OCI-LY1 (cell line): ENCODE measurements at regions not wholly inside any gene's neighbourhood (a gene's known extent, or its start where the extent isn't known, plus 50 kb on each side); places are given as distances from the start of the nearest gene placed in this dataset.

Experiments
- H2AFZ ChIP-seq: fragments of 200-600 bp; sonication (generic), shearing (Covaris generic); 2 replicates; pipeline ENCODE4 v1.6.0; 2014; ENCODE audit warnings: antibody characterized with exemption, mild to moderate bottlenecking, low read length
- H3F3A ChIP-seq: fragments of 200-600 bp; sonication (generic), shearing (Covaris generic); 2 replicates; pipeline ENCODE4 v1.6.0; 2014; ENCODE audit warnings: mild to moderate bottlenecking, antibody characterized with exemption, low read length, moderate library complexity; ENCODE audit not compliant: insufficient read depth
- H3K27ac ChIP-seq: fragments of 200-600 bp; sonication (generic); 2 replicates; pipeline ENCODE4 v1.5.1; 2014; ENCODE audit warnings: low read length, mixed run types, mild to moderate bottlenecking, low read depth; ENCODE audit not compliant: poor library complexity, severe bottlenecking
- H3K27me3 ChIP-seq: fragments of 200-600 bp; sonication (generic); 2 replicates; pipeline ENCODE4 v1.6.0; 2014; ENCODE audit warnings: antibody characterized with exemption, mild to moderate bottlenecking, low read length, moderate library complexity; ENCODE audit not compliant: insufficient read depth
- H3K36me3 ChIP-seq: fragments of 200-600 bp; sonication (generic); 2 replicates; pipeline ENCODE4 v1.6.1; 2014; ENCODE audit warnings: mild to moderate bottlenecking, antibody characterized with exemption, low read length, moderate library complexity, mixed read lengths; ENCODE audit not compliant: insufficient read depth
- H3K4me1 ChIP-seq: fragments of 200-600 bp; sonication (generic); 2 replicates; pipeline ENCODE4 v1.5.1; 2014; ENCODE audit warnings: mild to moderate bottlenecking, low read length, moderate library complexity; ENCODE audit not compliant: insufficient read depth, severe bottlenecking
- H3K4me2 ChIP-seq: fragments of 200-600 bp; sonication (generic), shearing (Covaris generic); 2 replicates; pipeline ENCODE4 v1.6.1; 2014; ENCODE audit warnings: low read length
- H3K4me3 ChIP-seq: fragments of 200-600 bp; sonication (generic); 2 replicates; pipeline ENCODE4 v1.5.1; 2014; ENCODE audit warnings: low read length, low read depth, mild to moderate bottlenecking, mixed read lengths; ENCODE audit not compliant: poor library complexity, severe bottlenecking
- H3K79me2 ChIP-seq: fragments of 200-600 bp; shearing (Covaris generic); 2 replicates; pipeline ENCODE4 v1.6.1; 2016; ENCODE audit warnings: mixed run types, low read length, mixed read lengths; ENCODE audit not compliant: insufficient read depth
- H3K9ac ChIP-seq: fragments of 200-600 bp; sonication (generic), shearing (Covaris generic); 2 replicates; pipeline ENCODE4 v1.6.1; 2014; ENCODE audit warnings: mild to moderate bottlenecking, low read length, mixed read lengths
- H3K9me2 ChIP-seq: fragments of 200-600 bp; sonication (generic), shearing (Covaris generic); 2 replicates; pipeline ENCODE4 v1.6.1; 2014; ENCODE audit warnings: low read depth, mild to moderate bottlenecking, low read length, mixed read lengths
- H3K9me3 ChIP-seq: fragments of 200-600 bp; shearing (Covaris generic); 2 replicates; pipeline ENCODE4 v1.6.1; 2014; ENCODE audit warnings: low read length, mixed read lengths
- H4K20me1 ChIP-seq: fragments of 200-600 bp; sonication (generic), shearing (Covaris generic); 2 replicates; pipeline ENCODE4 v1.6.0; 2016; ENCODE audit warnings: mild to moderate bottlenecking, low read length; ENCODE audit not compliant: insufficient read depth
- EZH2 ChIP-seq: fragments of 200-600 bp; sonication (generic), shearing (Covaris generic); IDR thresholded peaks from 2 replicates; pipeline ENCODE4 v1.8.0; 2017; ENCODE audit warnings: borderline replicate concordance, mixed run types, mild to moderate bottlenecking, antibody characterized with exemption, low read length, moderate library complexity, mixed read lengths
- TF ChIP-seq, protein P1 (sequence below): fragments of 200-600 bp; sonication (generic), shearing (Covaris generic); IDR thresholded peaks from 2 replicates; pipeline ENCODE4 v1.5.1; 2017; ENCODE audit warnings: mild to moderate bottlenecking, antibody characterized with exemption, low read length, moderate library complexity, mixed read lengths

DNA sequence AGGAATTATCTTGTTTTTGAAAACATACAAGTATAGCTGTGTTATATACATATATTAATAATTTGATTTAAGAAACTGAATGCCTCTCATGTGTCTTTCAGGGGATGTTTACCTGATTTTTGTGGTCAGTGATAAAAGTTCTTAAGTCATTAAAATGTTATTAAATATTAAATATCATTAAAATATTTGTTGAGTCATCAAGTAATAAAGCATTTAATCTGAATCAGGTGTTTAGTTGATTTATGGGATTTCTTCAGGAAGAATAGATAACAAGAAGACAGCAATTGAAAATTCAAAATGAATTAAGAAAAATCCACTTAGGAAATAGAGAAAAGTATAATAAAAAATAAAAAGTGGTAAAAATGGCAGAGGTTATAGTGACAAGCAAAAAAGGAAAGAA is 361.9 kb upstream of the EYS start:
- Histone ChIP-seq H2AFZ (no peak overlapping the region), H3K79me2 (no peaks in the 10 kb centered on the region), H3K9ac (no peak overlapping the region), H3K9me2 (no peaks in the 10 kb centered on the region), H3K4me3 (no peak overlapping the region), H3F3A (no peaks in the 10 kb centered on the region), H3K36me3 (no peaks in the 10 kb centered on the region), H3K27ac (no peak overlapping the region), H3K27me3 (no peaks in the 10 kb centered on the region), H4K20me1 (no peaks in the 10 kb centered on the region), H3K4me2 (no peak overlapping the region), H3K9me3 (no peaks in the 10 kb centered on the region), H3K4me1 (no peaks in the 10 kb centered on the region)
- no peak for TF ChIP-seq EZH2
- TF ChIP-seq, protein P1, sequence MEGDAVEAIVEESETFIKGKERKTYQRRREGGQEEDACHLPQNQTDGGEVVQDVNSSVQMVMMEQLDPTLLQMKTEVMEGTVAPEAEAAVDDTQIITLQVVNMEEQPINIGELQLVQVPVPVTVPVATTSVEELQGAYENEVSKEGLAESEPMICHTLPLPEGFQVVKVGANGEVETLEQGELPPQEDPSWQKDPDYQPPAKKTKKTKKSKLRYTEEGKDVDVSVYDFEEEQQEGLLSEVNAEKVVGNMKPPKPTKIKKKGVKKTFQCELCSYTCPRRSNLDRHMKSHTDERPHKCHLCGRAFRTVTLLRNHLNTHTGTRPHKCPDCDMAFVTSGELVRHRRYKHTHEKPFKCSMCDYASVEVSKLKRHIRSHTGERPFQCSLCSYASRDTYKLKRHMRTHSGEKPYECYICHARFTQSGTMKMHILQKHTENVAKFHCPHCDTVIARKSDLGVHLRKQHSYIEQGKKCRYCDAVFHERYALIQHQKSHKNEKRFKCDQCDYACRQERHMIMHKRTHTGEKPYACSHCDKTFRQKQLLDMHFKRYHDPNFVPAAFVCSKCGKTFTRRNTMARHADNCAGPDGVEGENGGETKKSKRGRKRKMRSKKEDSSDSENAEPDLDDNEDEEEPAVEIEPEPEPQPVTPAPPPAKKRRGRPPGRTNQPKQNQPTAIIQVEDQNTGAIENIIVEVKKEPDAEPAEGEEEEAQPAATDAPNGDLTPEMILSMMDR = no peak

DNA sequence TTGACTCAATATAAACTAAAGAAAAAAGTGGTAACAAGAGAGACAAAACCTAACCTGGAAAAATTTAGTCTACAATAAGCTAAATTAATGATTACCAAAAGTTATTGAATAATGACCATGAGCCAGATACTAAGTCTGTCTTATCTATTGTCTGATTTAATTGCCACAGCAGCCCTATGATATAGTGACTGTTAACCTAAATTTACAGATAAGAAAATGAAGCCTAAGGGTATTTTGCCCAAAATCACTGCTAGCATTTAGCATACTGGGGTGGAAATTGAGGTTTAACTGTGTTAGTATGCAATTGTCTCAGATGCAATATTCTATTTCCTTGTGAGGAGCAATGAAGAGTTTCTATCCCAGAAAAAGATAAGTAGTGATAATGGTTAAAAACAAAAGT is 361.0 kb upstream of the EYS start:
- H3K4me2 ChIP-seq = no peak overlapping the region
- no peaks in the 10 kb centered on the region for H3K4me1 ChIP-seq
- H3K9me3 ChIP-seq = no peaks in the 10 kb centered on the region
- no peaks in the 10 kb centered on the region for H3K27me3 ChIP-seq
- H3K9ac ChIP-seq = no peak overlapping the region
- H3K79me2 ChIP-seq = no peaks in the 10 kb centered on the region
- no peaks in the 10 kb centered on the region for H3F3A ChIP-seq
- no peaks in the 10 kb centered on the region for H3K36me3 ChIP-seq
- no peaks in the 10 kb centered on the region for H3K9me2 ChIP-seq
- TF ChIP-seq, protein P1 = no peak
- no peak for TF ChIP-seq EZH2
- H3K27ac ChIP-seq = no peak overlapping the region
- H3K4me3 ChIP-seq = no peak overlapping the region
- no peak overlapping the region for H2AFZ ChIP-seq
- no peaks in the 10 kb centered on the region for H4K20me1 ChIP-seq

DNA sequence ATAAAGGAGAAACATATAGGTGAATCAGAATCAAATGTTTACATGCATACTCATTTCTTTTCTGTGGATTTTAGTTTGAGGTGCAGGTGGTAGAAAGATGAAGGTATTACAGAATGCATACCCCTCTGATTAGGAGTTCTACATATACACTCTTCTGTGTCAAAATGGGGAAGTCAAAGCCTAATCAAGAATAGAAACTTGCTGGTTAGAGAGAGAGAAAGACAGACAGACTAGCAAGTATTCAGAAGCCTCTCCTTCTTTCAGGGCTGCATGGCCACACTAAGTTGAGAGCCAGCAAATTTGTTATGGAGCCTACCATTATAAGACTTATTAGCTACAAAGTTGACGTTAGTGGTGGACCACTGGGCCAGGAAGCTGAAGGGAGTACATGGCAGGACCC is 358.3 kb upstream of the EYS start:
- Histone ChIP-seq H3K9me2 (no peaks in the 10 kb centered on the region), H3K27me3 (no peaks in the 10 kb centered on the region), H3K36me3 (no peaks in the 10 kb centered on the region), H3K4me1 (no peaks in the 10 kb centered on the region), H3F3A (no peaks in the 10 kb centered on the region), H3K9me3 (no peaks in the 10 kb centered on the region), H2AFZ (no peak overlapping the region), H3K9ac (no peak overlapping the region), H3K27ac (no peak overlapping the region), H3K79me2 (no peaks in the 10 kb centered on the region), H4K20me1 (no peaks in the 10 kb centered on the region), H3K4me2 (no peak overlapping the region), H3K4me3 (no peak overlapping the region)
- TF ChIP-seq EZH2 = no peak

DNA sequence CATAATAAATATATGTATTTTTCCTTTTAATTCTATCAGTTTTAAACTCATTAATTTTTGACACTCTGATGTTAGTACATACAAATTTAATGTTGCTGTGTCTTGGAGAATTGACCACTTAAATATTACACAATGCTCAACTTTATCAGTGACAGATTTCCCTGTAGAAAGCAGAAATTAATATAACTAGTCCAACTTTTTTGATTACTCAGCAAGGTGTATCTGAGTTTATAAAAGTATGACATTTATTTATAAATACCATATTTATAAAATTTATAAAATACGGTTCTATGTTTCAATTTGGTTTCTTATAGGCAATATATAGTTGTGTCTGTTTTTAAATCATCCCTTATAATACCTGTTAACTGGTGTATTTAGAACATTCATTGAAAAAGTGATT is 350.0 kb upstream of the EYS start:
- Histone ChIP-seq H4K20me1 (no peaks in the 10 kb centered on the region), H3K4me3 (no peak overlapping the region), H3K27ac (no peak overlapping the region), H3K36me3 (no peaks in the 10 kb centered on the region), H3K27me3 (no peaks in the 10 kb centered on the region), H3K9me3 (no peaks in the 10 kb centered on the region), H3K9me2 (no peaks in the 10 kb centered on the region), H3K79me2 (no peaks in the 10 kb centered on the region), H3F3A (no peaks in the 10 kb centered on the region), H2AFZ (no peak overlapping the region), H3K4me2 (no peak overlapping the region), H3K9ac (no peak overlapping the region), H3K4me1 (no peaks in the 10 kb centered on the region)
- TF ChIP-seq EZH2 = no peak
- TF ChIP-seq, protein P1 = no peak
